ENCODE measurements at regions not wholly inside any gene's neighbourhood (a gene's known extent, or its start where the extent isn't known, plus 50 kb on each side); places are given as distances from the start of the nearest gene placed in this dataset.

- Histone ChIP-seq H3K4me1 (ENCODE audit: control insufficient read depth, insufficient read depth, low read length, poor library complexity, severe bottlenecking) (no peaks in the 10 kb centered on the region), H3K4me3 (ENCODE audit: extremely low read depth, insufficient read depth, low read length, poor library complexity, severe bottlenecking) (no peak overlapping the region), H3K36me3 (ENCODE audit: control insufficient read depth, insufficient read depth, low read length) (no peaks in the 10 kb centered on the region), H3K9me3 (ENCODE audit: control insufficient read depth, low read length) (no peaks in the 10 kb centered on the region), H3K27ac (ENCODE audit: low read depth, low read length, severe bottlenecking) (no peak overlapping the region)
Observed at GRCh38 chr15:68871507-68871906, 50.8 kb upstream of the ANP32A start.

- no peaks in the 10 kb centered on the region for H3K4me1 ChIP-seq (ENCODE audit: control insufficient read depth, insufficient read depth, low read length, poor library complexity, severe bottlenecking)
- H3K36me3 ChIP-seq (ENCODE audit: control insufficient read depth, insufficient read depth, low read length), result no peaks in the 10 kb centered on the region
- no peaks in the 10 kb centered on the region for H3K9me3 ChIP-seq (ENCODE audit: control insufficient read depth, low read length)
- WGBS, 2 experiments (ENCODE audit: insufficient coverage in 2 of 2), result 87 to 91% methylated on average over 6 of the region's 7 CpGs
- H3K4me3 ChIP-seq (ENCODE audit: extremely low read depth, insufficient read depth, low read length, poor library complexity, severe bottlenecking), result no peak overlapping the region
- no peak overlapping the region for H3K27ac ChIP-seq (ENCODE audit: low read depth, low read length, severe bottlenecking)
Observed at GRCh38 chr15:68874788-68875187, 54.1 kb upstream of the ANP32A start.

GRCh38 chr15:68875377-68876116 lies 54.8 kb upstream of the SPESP1 start:
- WGBS, 2 experiments (ENCODE audit: insufficient coverage in 2 of 2), result 1 to 3% methylated on average over 16 to 20 of the region's 31 CpGs
- Histone ChIP-seq H3K36me3 (ENCODE audit: control insufficient read depth, insufficient read depth, low read length) (no peaks in the 10 kb centered on the region), H3K27ac (ENCODE audit: low read depth, low read length, severe bottlenecking) (no peak overlapping the region), H3K4me3 (ENCODE audit: extremely low read depth, insufficient read depth, low read length, poor library complexity, severe bottlenecking) (peak overlapping the region; percentile 36), H3K4me1 (ENCODE audit: control insufficient read depth, insufficient read depth, low read length, poor library complexity, severe bottlenecking) (no peaks in the 10 kb centered on the region), H3K9me3 (ENCODE audit: control insufficient read depth, low read length) (no peaks in the 10 kb centered on the region)

- H3K36me3 ChIP-seq (ENCODE audit: control insufficient read depth, insufficient read depth, low read length), result no peaks in the 10 kb centered on the region
- H3K27ac ChIP-seq (ENCODE audit: low read depth, low read length, severe bottlenecking), result no peak overlapping the region
- WGBS, 2 experiments (ENCODE audit: insufficient coverage in 2 of 2), result 46 to 50% methylated on average over 1 of the region's 5 CpGs
- H3K4me3 ChIP-seq (ENCODE audit: extremely low read depth, insufficient read depth, low read length, poor library complexity, severe bottlenecking), result no peak overlapping the region
- H3K4me1 ChIP-seq (ENCODE audit: control insufficient read depth, insufficient read depth, low read length, poor library complexity, severe bottlenecking), result no peaks in the 10 kb centered on the region
- no peaks in the 10 kb centered on the region for H3K9me3 ChIP-seq (ENCODE audit: control insufficient read depth, low read length)
Observed at GRCh38 chr15:68877626-68878025, 52.7 kb upstream of the SPESP1 start.

GRCh38 chr15:68880382-68880781 lies 49.9 kb upstream of the SPESP1 start:
- Histone ChIP-seq H3K4me1 (ENCODE audit: control insufficient read depth, insufficient read depth, low read length, poor library complexity, severe bottlenecking) (no peaks in the 10 kb centered on the region), H3K4me3 (ENCODE audit: extremely low read depth, insufficient read depth, low read length, poor library complexity, severe bottlenecking) (no peak overlapping the region), H3K36me3 (ENCODE audit: control insufficient read depth, insufficient read depth, low read length) (no peaks in the 10 kb centered on the region), H3K27ac (ENCODE audit: low read depth, low read length, severe bottlenecking) (no peak overlapping the region), H3K9me3 (ENCODE audit: control insufficient read depth, low read length) (no peaks in the 10 kb centered on the region)
- 92 to 100% methylated on average over 2 of the region's 3 CpGs for WGBS, 2 experiments (ENCODE audit: insufficient coverage in 2 of 2)
